HEK293 (cell line): ENCODE measurements at regions not wholly inside any gene's neighbourhood (a gene's known extent, or its start where the extent isn't known, plus 50 kb on each side); places are given as distances from the start of the nearest gene placed in this dataset.

ENCODE experiments used
- HOXD13 ChIP-seq: sonication (generic); formaldehyde crosslinking; IDR thresholded peaks from 2 replicates; pipeline ENCODE4 v1.8.0; 2022; ENCODE audit warnings: missing genetic modification reagents, borderline replicate concordance
- ZBTB7A ChIP-seq: fragments of 450-650 bp; formaldehyde crosslinking; IDR thresholded peaks from 2 replicates; pipeline ENCODE4 v1.5.1; 2016; ENCODE audit warnings: low read depth, missing biosample characterization, missing genetic modification characterization
- ZNF121 ChIP-seq: fragments of 450-650 bp; formaldehyde crosslinking; IDR thresholded peaks from 2 replicates; pipeline ENCODE4 v1.5.1; 2016; ENCODE audit warnings: missing biosample characterization, missing genetic modification characterization
- ZNF24 ChIP-seq: fragments of 450-650 bp; formaldehyde crosslinking; IDR thresholded peaks from 2 replicates; pipeline ENCODE4 v1.5.1; 2016; ENCODE audit warnings: missing biosample characterization, missing genetic modification characterization
- ZNF510 ChIP-seq: fragments of 450-650 bp; formaldehyde crosslinking; IDR thresholded peaks from 2 replicates; pipeline ENCODE4 v1.5.1; 2018; ENCODE audit warnings: mild to moderate bottlenecking, missing genetic modification characterization, missing biosample characterization; ENCODE audit not compliant: insufficient replicate concordance
- ZNF558 ChIP-seq: fragments of 450-650 bp; formaldehyde crosslinking; IDR thresholded peaks from 2 replicates; pipeline ENCODE4 v1.5.1; 2016; ENCODE audit warnings: missing biosample characterization, missing genetic modification characterization
- ZNF658 ChIP-seq: fragments of 450-650 bp; formaldehyde crosslinking; IDR thresholded peaks from 2 replicates; pipeline ENCODE4; 2016; ENCODE audit warnings: missing biosample characterization, missing genetic modification characterization
- TF ChIP-seq, protein P1 (sequence below): fragments of 450-650 bp; IDR thresholded peaks from 2 replicates; pipeline ENCODE4 v1.5.1; 2018; ENCODE audit warnings: missing biosample characterization, missing genetic modification characterization
- TF ChIP-seq, protein P2 (sequence below): fragments of 450-650 bp; formaldehyde crosslinking; IDR thresholded peaks from 2 replicates; pipeline ENCODE4 v1.5.1; 2016; ENCODE audit warnings: missing biosample characterization, missing genetic modification characterization
- TF ChIP-seq, protein P3 (sequence below): fragments of 450-650 bp; formaldehyde crosslinking; IDR thresholded peaks from 2 replicates; pipeline ENCODE4 v1.5.1; 2016; ENCODE audit warnings: missing biosample characterization, missing genetic modification characterization

DNA sequence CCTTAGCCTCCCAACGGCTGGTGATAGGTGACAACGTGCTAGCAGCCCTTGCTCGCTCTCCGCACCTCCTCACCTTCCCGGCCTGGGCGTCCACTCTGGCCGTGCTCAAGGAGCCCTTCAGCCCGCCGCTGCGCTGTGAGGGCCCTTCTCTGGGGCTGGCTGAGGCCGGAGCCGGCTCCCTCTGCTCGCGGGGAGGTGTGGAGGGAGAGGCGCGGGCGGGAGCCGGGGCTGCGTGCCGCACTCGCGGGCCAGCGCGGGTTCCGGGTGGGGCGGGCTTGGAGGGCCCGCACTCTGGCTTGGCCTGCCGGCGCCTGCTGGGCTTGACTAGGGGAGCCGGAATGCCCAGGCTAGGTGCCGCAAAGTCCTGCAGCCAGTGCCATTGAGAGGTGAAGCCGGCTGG lies 131.1 kb downstream of the CCER1 start:
- TF ChIP-seq ZNF24 (tag by site-specific recombination) (no peak), ZNF510 (tag by site-specific recombination) (no peak), ZNF121 (no peak), ZBTB7A (tag by site-specific recombination) (no peak), HOXD13 (CRISPR knock-in tag) (no peak), ZNF658 (no peak), ZNF558 (tag by site-specific recombination) (no peak)
- TF ChIP-seq, protein P1, sequence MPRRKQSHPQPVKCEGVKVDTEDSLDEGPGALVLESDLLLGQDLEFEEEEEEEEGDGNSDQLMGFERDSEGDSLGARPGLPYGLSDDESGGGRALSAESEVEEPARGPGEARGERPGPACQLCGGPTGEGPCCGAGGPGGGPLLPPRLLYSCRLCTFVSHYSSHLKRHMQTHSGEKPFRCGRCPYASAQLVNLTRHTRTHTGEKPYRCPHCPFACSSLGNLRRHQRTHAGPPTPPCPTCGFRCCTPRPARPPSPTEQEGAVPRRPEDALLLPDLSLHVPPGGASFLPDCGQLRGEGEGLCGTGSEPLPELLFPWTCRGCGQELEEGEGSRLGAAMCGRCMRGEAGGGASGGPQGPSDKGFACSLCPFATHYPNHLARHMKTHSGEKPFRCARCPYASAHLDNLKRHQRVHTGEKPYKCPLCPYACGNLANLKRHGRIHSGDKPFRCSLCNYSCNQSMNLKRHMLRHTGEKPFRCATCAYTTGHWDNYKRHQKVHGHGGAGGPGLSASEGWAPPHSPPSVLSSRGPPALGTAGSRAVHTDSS (tag by site-specific recombination), result no peak
- TF ChIP-seq, protein P2, sequence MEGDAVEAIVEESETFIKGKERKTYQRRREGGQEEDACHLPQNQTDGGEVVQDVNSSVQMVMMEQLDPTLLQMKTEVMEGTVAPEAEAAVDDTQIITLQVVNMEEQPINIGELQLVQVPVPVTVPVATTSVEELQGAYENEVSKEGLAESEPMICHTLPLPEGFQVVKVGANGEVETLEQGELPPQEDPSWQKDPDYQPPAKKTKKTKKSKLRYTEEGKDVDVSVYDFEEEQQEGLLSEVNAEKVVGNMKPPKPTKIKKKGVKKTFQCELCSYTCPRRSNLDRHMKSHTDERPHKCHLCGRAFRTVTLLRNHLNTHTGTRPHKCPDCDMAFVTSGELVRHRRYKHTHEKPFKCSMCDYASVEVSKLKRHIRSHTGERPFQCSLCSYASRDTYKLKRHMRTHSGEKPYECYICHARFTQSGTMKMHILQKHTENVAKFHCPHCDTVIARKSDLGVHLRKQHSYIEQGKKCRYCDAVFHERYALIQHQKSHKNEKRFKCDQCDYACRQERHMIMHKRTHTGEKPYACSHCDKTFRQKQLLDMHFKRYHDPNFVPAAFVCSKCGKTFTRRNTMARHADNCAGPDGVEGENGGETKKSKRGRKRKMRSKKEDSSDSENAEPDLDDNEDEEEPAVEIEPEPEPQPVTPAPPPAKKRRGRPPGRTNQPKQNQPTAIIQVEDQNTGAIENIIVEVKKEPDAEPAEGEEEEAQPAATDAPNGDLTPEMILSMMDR (tag by site-specific recombination), result no peak
- TF ChIP-seq, protein P3, sequence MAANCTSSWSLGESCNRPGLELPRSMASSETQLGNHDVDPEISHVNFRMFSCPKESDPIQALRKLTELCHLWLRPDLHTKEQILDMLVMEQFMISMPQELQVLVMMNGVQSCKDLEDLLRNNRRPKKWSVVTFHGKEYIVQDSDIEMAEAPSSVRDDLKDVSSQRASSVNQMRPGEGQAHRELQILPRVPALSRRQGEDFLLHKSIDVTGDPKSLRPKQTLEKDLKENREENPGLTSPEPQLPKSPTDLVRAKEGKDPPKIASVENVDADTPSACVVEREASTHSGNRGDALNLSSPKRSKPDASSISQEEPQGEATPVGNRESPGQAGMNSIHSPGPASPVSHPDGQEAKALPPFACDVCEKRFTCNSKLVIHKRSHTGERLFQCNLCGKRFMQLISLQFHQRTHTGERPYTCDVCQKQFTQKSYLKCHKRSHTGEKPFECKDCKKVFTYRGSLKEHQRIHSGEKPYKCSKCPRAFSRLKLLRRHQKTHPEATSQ, result no peak
